ENCODE measurements at regions not wholly inside any gene's neighbourhood (a gene's known extent, or its start where the extent isn't known, plus 50 kb on each side); places are given as distances from the start of the nearest gene placed in this dataset.
A peak's percentile ranks its signal among the peaks of the same experiment; 100 is the strongest.

DNA sequence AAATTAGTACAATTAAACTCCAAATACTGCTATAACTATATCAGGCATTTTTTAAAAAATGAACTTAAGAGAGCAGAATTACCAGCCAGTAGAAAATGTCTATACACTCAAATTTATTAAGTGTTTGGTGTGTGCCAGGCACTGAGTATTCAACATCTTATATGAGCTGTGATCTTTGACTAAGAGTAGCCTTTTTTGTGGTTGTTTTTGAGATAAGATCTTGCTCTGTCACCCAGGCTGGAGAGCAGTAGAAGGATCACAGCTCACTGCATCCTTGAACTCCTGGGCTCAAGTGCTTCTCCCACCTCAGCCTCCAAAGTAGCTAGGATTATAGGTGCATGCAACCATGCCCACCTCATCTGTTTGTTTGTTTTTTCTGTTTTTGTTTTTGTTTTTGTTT, 102.5 kb upstream of the CELF2 start:
- no peaks in the 10 kb centered on the region for H3K27me3 ChIP-seq
- H3K9me3 ChIP-seq, result no peaks in the 10 kb centered on the region
- no peak for DNase-seq
- no peak overlapping the region for H3K27ac ChIP-seq
- TF ChIP-seq, protein P1, sequence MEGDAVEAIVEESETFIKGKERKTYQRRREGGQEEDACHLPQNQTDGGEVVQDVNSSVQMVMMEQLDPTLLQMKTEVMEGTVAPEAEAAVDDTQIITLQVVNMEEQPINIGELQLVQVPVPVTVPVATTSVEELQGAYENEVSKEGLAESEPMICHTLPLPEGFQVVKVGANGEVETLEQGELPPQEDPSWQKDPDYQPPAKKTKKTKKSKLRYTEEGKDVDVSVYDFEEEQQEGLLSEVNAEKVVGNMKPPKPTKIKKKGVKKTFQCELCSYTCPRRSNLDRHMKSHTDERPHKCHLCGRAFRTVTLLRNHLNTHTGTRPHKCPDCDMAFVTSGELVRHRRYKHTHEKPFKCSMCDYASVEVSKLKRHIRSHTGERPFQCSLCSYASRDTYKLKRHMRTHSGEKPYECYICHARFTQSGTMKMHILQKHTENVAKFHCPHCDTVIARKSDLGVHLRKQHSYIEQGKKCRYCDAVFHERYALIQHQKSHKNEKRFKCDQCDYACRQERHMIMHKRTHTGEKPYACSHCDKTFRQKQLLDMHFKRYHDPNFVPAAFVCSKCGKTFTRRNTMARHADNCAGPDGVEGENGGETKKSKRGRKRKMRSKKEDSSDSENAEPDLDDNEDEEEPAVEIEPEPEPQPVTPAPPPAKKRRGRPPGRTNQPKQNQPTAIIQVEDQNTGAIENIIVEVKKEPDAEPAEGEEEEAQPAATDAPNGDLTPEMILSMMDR (IDR thresholded peaks at IDR 0.05), result no peak
- TF ChIP-seq POLR2A (IDR thresholded peaks at IDR 0.05), result no peak
- H3K4me3 ChIP-seq, result no peak overlapping the region
- no peaks in the 10 kb centered on the region for H3K4me1 ChIP-seq
- no peaks in the 10 kb centered on the region for H3K36me3 ChIP-seq

DNA sequence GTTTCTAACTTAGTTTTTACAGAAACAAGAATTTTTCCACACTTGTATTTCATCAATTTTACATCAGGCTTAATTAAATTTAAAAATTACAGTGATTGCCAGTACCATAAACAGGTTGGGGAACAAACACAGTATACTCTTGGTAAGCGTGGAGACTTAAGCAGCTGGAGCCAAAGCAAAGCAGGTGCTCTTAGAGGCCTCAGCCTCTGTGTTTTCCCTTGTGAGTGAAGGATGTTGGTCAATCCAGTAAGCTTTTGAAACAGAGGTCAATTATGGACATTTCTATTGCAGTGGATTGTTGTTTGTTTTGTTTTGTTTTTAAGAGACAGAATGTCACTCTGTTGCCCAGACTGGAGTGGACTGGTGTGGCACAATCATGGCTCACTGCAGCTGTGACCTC, 100.6 kb upstream of the CELF2 start:
- Histone ChIP-seq H3K27ac (no peak overlapping the region), H3K4me1 (no peaks in the 10 kb centered on the region), H3K36me3 (no peaks in the 10 kb centered on the region), H3K27me3 (no peaks in the 10 kb centered on the region), H3K4me3 (no peak overlapping the region), H3K9me3 (no peaks in the 10 kb centered on the region)
- no peak for TF ChIP-seq POLR2A (IDR thresholded peaks at IDR 0.05)
- TF ChIP-seq, protein P1 (IDR thresholded peaks at IDR 0.05), result no peak
- no peak for DNase-seq

DNA sequence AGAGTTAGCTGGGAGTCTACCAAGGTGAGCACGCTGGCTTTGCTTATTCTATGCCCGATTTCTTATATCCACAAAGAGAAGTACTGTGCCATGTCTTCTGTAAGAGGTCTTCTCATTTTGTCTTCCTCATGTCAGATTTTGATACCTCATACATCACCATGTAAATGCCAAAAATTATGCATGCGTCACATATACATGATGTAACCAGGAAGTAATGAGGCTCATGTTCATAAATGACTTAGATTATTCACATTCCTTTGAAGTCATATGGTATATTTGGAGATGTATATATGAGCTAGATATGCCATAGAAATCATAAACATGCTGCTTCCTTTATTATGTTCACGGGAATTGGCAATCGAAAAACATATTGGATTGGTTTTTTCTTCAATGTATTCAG, 97.7 kb upstream of the CELF2 start:
- H3K27ac ChIP-seq, result no peak overlapping the region
- DNase-seq, result no peak
- no peak overlapping the region for H3K4me3 ChIP-seq
- TF ChIP-seq, protein P1 (IDR thresholded peaks at IDR 0.05), result no peak
- TF ChIP-seq POLR2A (IDR thresholded peaks at IDR 0.05), result no peak
- H3K27me3 ChIP-seq, result no peaks in the 10 kb centered on the region
- no peaks in the 10 kb centered on the region for H3K36me3 ChIP-seq
- H3K4me1 ChIP-seq, result no peaks in the 10 kb centered on the region
- no peaks in the 10 kb centered on the region for H3K9me3 ChIP-seq

DNA sequence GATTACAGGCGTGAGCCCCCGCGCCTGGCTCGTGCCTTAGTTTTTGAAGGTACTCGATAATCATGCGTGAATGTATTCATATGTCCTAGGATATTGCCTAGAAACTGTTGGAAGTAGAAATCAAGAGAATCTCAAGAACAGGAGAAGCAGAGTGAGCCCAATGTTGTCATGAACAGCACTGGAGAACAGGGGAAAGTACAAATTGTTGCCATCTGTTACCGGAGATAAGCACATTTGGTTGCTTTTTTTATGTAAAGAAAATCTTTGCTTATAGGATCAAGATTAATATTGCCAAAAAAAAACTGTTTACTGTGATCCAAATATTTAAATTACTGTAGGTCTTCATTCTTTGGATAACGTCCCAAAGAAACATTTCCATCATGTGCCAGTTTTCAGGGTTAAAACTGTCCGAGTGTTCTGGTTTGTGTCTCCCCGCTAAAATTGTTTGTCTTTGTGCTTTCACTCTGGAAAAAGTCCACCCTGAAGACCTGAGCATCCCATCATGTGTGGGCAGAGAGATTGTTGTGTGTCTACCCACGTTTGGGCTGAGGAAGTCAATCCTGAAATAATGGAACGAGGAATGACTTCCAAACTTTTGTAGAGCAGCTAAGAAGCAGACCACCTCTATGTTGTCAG, 95.7 kb upstream of the CELF2 start:
- H3K4me1 ChIP-seq, result no peaks in the 10 kb centered on the region
- H3K27me3 ChIP-seq, result no peaks in the 10 kb centered on the region
- no peaks in the 10 kb centered on the region for H3K9me3 ChIP-seq
- H3K36me3 ChIP-seq, result no peaks in the 10 kb centered on the region
- TF ChIP-seq, protein P1 (IDR thresholded peaks at IDR 0.05), result no peak
- no peak for TF ChIP-seq POLR2A (IDR thresholded peaks at IDR 0.05)
- DNase-seq, result no peak
- H3K4me3 ChIP-seq, result no peak overlapping the region
- peak overlapping the region in 1 of 4 donors; percentile 12 for H3K27ac ChIP-seq

GRCh38 chr10:10923029-10923651, 94.5 kb upstream of the CELF2 start:
- Histone ChIP-seq H3K9me3 (no peaks in the 10 kb centered on the region), H3K36me3 (no peaks in the 10 kb centered on the region), H3K4me1 (no peaks in the 10 kb centered on the region), H3K27me3 (no peaks in the 10 kb centered on the region), H3K27ac (peak overlapping the region in 1 of 4 donors; percentile 4), H3K4me3 (no peak overlapping the region)
- TF ChIP-seq POLR2A (IDR thresholded peaks at IDR 0.05), result no peak
- DNase-seq, result no peak

- Histone ChIP-seq H3K27ac (no peak overlapping the region), H3K9me3 (no peaks in the 10 kb centered on the region), H3K4me1 (no peaks in the 10 kb centered on the region), H3K4me3 (no peak overlapping the region), H3K27me3 (no peaks in the 10 kb centered on the region), H3K36me3 (no peaks in the 10 kb centered on the region)
- TF ChIP-seq, protein P1 (IDR thresholded peaks at IDR 0.05), result no peak
- no peak for TF ChIP-seq POLR2A (IDR thresholded peaks at IDR 0.05)
- no peak for DNase-seq
Observed at GRCh38 chr10:10925667-10926066, 92.0 kb upstream of the CELF2 start.
